Nephron progenitor cell (in vitro differentiated cells): ENCODE measurements at regions not wholly inside any gene's neighbourhood (a gene's known extent, or its start where the extent isn't known, plus 50 kb on each side); places are given as distances from the start of the nearest gene placed in this dataset.
"Not testable (repeated sequence)": the region's sequence is repeated elsewhere in the genome, so short reads cannot be mapped to it uniquely, and the experiment has no call there.

Source experiments
- DNase-seq: peaks from one replicate; pipeline ENCODE4 v3.0.0; 2021
- H3K27ac Mint-ChIP-seq: 2 replicates; pipeline ENCODE4 v1.8.0; 2021; ENCODE audit warnings: mild to moderate bottlenecking, moderate library complexity, mixed read lengths
- H3K27me3 Mint-ChIP-seq: 2 replicates; pipeline ENCODE4 v1.8.0; 2021; ENCODE audit warnings: mild to moderate bottlenecking, low read depth, mixed read lengths; ENCODE audit not compliant: poor library complexity
- H3K36me3 Mint-ChIP-seq: 2 replicates; pipeline ENCODE4 v1.8.0; 2021; ENCODE audit warnings: low read depth, mixed read lengths
- H3K4me1 Mint-ChIP-seq: 2 replicates; pipeline ENCODE4 v1.8.0; 2021; ENCODE audit warnings: mixed read lengths
- H3K4me3 Mint-ChIP-seq: 2 replicates; pipeline ENCODE4 v1.8.0; 2021; ENCODE audit warnings: mild to moderate bottlenecking, moderate library complexity, mixed read lengths
- H3K9me3 Mint-ChIP-seq: 2 replicates; pipeline ENCODE4 v1.8.0; 2021; ENCODE audit warnings: mild to moderate bottlenecking, moderate library complexity, mixed read lengths
- TF ChIP-seq, protein P1 (sequence below): fragments of 200-600 bp; sonication (generic); IDR thresholded peaks from 2 replicates; pipeline ENCODE4 v1.5.0; 2021; ENCODE audit warnings: antibody characterized with exemption

DNA sequence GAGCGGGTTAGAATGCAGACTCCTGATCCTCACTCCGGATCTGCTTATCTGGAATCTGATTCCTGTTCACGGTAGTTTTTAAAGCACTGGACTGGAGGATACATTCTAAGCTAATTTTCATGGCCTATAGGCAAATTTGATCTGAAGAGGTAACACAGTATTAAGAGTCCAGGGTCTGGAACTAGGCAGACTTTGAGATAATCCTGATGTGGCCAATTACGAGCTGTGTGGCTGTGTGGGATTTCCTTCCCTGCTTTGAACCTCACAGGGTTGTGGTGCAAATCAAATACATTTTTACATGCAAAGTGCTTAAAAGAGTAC, 285.2 kb downstream of the MIAT start:
- TF ChIP-seq, protein P1, sequence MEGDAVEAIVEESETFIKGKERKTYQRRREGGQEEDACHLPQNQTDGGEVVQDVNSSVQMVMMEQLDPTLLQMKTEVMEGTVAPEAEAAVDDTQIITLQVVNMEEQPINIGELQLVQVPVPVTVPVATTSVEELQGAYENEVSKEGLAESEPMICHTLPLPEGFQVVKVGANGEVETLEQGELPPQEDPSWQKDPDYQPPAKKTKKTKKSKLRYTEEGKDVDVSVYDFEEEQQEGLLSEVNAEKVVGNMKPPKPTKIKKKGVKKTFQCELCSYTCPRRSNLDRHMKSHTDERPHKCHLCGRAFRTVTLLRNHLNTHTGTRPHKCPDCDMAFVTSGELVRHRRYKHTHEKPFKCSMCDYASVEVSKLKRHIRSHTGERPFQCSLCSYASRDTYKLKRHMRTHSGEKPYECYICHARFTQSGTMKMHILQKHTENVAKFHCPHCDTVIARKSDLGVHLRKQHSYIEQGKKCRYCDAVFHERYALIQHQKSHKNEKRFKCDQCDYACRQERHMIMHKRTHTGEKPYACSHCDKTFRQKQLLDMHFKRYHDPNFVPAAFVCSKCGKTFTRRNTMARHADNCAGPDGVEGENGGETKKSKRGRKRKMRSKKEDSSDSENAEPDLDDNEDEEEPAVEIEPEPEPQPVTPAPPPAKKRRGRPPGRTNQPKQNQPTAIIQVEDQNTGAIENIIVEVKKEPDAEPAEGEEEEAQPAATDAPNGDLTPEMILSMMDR, result no peak
- H3K27me3 Mint-ChIP-seq, result peaks cover 46% of the 10 kb centered on the region
- H3K36me3 Mint-ChIP-seq, result peaks cover 2% of the 10 kb centered on the region
- peaks cover 3% of the 10 kb centered on the region for H3K9me3 Mint-ChIP-seq
- H3K27ac Mint-ChIP-seq, result no peak overlapping the region
- DNase-seq, result no peak
- H3K4me1 Mint-ChIP-seq, result peaks cover 7% of the 10 kb centered on the region
- H3K4me3 Mint-ChIP-seq, result no peak overlapping the region

DNA sequence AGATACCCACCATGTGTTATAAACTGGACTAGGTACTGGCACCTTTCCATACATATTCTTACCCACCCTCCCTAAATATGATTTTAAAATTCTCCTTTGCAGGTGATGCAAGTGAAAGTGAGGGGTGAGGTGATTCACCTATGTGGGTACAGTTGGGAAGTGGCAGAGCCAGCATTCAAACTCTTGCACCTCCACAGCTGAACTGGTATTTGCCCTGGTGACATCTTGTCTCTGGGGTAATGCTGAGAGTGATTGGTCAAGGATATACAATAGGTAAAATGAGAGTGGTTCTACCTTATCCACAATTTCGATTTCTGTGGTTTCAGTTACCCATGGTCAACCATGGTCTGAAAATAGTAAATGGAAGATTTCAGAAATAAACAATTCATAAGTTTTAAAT, 288.2 kb downstream of the MIAT start:
- H3K36me3 Mint-ChIP-seq, result no peaks in the 10 kb centered on the region
- H3K27me3 Mint-ChIP-seq, result peaks cover 63% of the 10 kb centered on the region
- H3K4me3 Mint-ChIP-seq, result no peak overlapping the region

DNA sequence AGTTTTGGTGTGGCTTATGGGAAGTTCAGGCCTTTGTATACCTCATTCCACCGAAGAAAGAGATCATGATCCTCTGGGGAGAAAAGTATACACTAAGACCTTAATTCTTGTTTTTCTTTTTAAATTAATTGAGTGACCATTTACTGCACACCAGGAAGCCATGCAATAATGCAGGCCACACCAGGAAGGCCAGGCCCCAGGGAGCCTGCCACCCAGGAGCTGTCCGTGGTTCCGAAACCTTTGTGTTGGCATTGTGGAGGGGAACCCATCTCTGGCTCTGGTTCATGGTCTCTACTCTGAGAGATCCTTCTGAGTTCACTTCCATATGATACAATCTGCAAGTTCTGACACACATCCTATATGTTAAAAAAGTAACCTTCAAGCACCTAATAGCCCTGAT, 291.8 kb downstream of the MIAT start:
- Mint-ChIP-seq H3K36me3 (no peaks in the 10 kb centered on the region), H3K4me1 (no peaks in the 10 kb centered on the region), H3K9me3 (no peaks in the 10 kb centered on the region), H3K4me3 (no peak overlapping the region), H3K27me3 (peaks cover 74% of the 10 kb centered on the region), H3K27ac (no peak overlapping the region)
- DNase-seq, result peak; percentile 66
- TF ChIP-seq, protein P1, result no peak

More for the DNA sequence above, 288.2 kb downstream of the MIAT start:
- H3K27ac Mint-ChIP-seq, result no peak overlapping the region
- H3K9me3 Mint-ChIP-seq, result no peaks in the 10 kb centered on the region
- DNase-seq, result no peak
- TF ChIP-seq, protein P1, result no peak
- H3K4me1 Mint-ChIP-seq, result peaks cover 7% of the 10 kb centered on the region

DNA sequence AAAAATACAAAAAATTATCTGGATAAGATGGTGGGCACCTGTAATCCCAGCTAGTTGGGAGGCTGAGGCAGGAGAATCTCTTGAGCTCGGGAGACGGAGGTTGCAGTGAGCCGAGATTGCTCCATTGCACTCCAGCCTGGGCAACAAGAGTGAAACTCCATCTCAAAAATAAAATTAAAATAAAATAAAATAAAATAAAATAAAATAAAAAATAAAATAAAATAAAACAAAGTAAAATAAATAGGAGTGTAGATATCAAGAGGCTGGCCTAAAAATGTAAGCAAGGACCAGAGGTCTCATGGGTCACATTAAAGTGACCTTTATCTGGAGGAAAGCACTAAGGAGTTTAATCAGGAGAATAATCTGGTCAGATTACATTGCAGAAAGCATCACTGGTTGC, 293.8 kb downstream of the MIAT start:
- not testable (repeated sequence) for H3K4me1 Mint-ChIP-seq, H3K4me3 Mint-ChIP-seq

DNA sequence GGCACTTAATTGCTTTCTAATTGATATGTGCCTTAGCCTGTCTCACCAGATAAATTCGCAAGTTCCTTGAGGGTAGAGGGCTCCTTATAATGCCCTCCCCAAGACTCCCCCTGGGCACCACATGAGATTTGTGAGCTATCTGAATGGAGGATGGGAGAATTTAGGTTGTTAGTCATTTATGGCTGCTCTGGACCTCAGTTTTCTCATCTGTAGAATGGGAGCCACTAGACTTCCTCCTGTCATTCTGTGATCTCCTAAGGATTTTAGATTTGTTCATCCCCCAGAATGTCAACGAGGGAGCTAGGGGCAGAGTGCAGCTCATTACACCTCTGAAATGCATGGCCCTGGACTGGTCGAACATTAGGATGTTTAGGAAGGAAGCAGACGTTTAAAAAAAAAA, 294.6 kb downstream of the MIAT start:
- peaks cover 86% of the 10 kb centered on the region for H3K27me3 Mint-ChIP-seq
- TF ChIP-seq, protein P1, result no peak
- no peaks in the 10 kb centered on the region for H3K9me3 Mint-ChIP-seq
- DNase-seq, result no peak
- no peaks in the 10 kb centered on the region for H3K36me3 Mint-ChIP-seq
- H3K27ac Mint-ChIP-seq, result no peak overlapping the region
- no peak overlapping the region for H3K4me3 Mint-ChIP-seq
- H3K4me1 Mint-ChIP-seq, result no peaks in the 10 kb centered on the region

More for the DNA sequence above, 293.8 kb downstream of the MIAT start:
- peaks cover 85% of the 10 kb centered on the region for H3K27me3 Mint-ChIP-seq
- not testable (repeated sequence) for H3K27ac Mint-ChIP-seq, H3K9me3 Mint-ChIP-seq, DNase-seq, H3K36me3 Mint-ChIP-seq

DNA sequence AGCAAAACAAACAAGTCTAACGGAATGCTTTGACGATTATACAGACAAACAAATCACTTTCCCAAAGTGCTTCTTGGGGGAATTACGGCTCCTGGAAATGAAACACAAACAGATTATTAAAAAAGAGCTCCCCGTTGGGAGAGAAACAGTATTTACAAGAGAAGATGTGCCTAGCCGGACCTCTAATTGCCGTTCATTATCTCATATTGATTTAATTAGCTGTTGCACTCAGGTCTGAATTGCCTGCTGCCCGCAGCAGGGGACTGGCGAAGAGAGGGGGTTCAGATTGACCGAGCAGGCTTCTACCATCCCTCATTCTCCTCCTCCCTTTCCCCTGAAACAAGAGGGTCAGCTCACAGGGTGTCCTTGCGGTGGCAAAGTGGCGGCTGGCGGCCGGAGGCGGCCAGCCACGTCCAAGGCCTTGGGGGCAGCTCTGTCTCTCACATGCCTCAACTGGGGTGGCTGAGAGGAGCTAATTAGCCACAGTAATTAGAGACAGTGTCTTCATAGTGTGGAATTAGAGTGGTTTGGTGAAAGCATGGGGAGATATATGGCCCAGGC, 295.1 kb downstream of the MIAT start:
- no peak for DNase-seq
- Mint-ChIP-seq H3K36me3 (no peaks in the 10 kb centered on the region), H3K4me1 (no peaks in the 10 kb centered on the region), H3K27ac (no peak overlapping the region), H3K4me3 (no peak overlapping the region), H3K9me3 (no peaks in the 10 kb centered on the region), H3K27me3 (peaks cover 91% of the 10 kb centered on the region)
- TF ChIP-seq, protein P1, result no peak
